ENCODE measurements at regions not wholly inside any gene's neighbourhood (a gene's known extent, or its start where the extent isn't known, plus 50 kb on each side); places are given as distances from the start of the nearest gene placed in this dataset.
"Not testable (repeated sequence)": the region's sequence is repeated elsewhere in the genome, so short reads cannot be mapped to it uniquely, and the experiment has no call there.

GRCh38 chr1:228825041-228825440 lies 89.8 kb downstream of the RHOU start:
- DNase-seq, result no peak

GRCh38 chr1:228825840-228826484 lies 90.7 kb downstream of the RHOU start:
- DNase-seq, result no peak

GRCh38 chr1:228827019-228827418 lies 91.7 kb downstream of the RHOU start:
- no peak for DNase-seq

- DNase-seq, result no peak
Observed at GRCh38 chr1:228828151-228828550, 92.9 kb downstream of the RHOU start.

DNA sequence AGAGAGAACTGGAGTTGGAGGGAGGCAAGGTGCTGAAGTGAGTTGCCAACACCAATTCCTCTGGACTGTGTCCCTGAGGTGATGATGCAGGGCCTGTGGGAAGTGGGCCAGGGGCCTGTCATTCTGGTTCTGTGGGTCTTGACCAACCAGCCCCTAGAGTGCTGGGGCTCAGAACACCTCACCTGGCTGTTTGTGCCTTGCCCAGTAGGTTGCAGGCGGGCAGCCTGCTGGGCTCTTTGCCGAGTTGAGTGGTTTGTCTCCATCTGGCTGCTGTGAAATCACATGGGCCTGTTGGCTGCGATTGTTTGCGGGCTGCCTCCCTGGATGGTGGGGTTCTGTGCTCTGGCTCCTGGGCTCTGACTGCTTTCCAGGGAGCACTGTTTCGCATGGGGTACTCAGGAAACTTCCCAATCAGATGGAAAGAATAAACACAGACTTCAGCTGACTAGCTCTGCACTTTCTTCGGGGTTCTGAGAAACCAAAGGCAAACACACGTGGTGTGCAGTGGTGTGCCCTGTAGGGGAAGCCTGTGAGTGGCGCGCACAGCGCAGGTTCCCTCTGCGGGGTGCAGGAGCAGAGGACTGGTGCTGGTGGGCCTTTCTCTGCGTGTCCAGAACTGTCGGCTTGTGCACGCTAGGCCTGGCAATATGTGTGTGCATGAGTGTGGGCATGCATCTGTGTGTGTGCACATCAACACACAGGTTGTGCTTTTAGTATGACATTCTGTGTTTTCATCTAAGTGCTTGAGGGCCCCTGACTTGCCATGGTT lies 95.1 kb downstream of the RHOU start:
- DNase-seq, result no peak

DNA sequence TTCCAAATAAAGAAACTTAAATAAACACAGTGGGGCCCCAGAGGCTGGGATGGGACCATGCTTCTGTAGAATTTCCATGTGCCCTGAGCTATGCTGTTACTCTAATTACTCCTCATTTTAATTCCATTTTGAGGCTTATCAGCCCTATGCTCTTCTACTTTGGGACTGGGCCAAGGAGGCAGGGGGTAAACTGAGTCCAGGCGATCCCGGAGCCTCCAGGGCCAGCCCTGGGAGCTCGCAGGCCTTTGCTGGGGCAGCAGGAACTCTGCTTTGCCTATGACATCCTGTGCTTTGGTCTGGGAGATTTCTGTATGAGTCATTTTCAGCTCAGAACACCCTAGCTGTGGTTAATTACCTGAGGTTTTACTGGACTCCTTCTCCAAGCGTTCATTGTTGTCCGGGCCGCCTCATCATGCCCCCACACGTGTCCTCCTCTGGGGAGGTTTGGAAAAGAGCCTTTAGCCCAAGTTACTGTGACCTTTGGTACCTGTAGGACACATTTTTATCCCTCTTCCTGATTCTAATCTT lies 95.7 kb downstream of the RHOU start:
- no peak for DNase-seq

DNA sequence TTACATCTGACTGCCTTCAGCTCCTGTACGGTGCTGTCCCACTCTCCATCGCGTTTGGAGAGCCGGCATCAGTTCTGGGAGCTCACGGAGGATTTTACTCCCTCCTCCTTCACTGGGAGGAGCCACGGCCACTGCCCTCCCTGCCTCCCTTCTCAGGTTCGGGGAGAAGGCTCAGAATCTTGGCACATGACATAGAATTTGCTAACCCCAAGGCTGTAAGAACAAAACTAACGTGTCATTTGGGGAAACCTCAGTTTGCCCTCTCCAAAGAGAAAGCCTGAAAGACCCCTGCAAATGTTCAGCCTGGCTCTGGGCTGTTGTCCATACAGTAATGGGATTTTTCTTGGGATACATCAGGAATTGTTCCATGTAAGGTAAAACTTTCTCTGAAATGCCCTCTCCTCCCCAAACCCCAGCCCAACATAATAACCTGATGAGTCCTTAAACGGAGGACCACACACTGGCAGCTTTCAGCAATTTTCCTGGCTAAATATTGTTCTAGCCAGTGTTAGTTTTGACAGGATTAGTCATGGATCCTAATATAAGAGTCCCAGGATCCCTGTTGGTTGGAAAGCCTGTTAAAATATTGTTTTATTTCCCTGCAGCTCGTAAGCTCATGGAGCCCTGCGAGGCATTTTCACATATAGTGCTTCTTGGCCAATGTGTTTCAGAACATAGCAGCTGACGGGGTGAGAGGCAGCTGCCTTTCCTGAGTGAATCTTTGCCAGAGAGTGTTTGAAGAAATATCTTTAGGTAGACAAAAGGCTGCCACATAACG lies 98.8 kb downstream of the RHOU start:
- no peak for DNase-seq

DNA sequence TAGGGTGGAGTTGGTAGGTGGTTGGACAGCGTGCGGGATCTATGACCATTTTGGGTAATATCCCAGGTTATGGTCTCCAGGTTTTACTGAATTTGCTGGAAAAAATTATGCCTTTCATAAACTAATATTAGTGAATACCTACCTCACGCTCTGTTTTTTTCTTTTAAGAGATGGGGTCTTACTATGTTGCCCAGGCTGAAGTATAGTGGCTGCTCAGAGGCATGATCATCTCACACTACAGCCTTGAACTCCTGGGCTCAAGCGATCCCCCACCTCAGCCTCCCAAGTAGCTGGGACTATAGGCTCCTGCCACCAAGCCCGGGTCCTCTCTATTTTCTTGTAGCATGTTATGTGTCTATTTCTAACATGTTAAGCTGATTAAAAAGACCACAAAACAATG lies 100.2 kb downstream of the RHOU start:
- DNase-seq, result no peak

DNA sequence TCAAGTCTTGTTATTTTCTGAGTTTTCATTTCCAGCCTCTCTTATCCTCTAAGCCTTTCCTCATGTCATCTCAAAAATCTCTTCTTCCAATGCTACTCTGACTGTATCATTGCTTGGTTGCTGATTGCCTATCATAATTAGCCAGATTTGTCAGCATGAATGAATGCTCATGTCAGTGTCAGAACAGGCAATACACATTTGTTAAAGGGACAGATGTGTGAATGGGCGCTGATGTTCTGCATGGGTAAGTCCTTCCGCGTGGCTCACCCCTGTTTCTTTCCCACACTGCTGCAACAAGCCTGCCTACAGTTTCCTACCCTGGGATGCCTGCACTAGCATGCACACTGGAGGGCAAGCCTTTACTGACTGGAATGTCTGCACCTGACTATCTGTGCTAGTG lies 100.6 kb downstream of the RHOU start:
- no peak for DNase-seq

- DNase-seq, result no peak
Observed at GRCh38 chr1:228836427-228836826, 101.1 kb downstream of the RHOU start.

GRCh38 chr1:228837032-228837431 lies 101.8 kb downstream of the RHOU start:
- DNase-seq, result no peak

DNA sequence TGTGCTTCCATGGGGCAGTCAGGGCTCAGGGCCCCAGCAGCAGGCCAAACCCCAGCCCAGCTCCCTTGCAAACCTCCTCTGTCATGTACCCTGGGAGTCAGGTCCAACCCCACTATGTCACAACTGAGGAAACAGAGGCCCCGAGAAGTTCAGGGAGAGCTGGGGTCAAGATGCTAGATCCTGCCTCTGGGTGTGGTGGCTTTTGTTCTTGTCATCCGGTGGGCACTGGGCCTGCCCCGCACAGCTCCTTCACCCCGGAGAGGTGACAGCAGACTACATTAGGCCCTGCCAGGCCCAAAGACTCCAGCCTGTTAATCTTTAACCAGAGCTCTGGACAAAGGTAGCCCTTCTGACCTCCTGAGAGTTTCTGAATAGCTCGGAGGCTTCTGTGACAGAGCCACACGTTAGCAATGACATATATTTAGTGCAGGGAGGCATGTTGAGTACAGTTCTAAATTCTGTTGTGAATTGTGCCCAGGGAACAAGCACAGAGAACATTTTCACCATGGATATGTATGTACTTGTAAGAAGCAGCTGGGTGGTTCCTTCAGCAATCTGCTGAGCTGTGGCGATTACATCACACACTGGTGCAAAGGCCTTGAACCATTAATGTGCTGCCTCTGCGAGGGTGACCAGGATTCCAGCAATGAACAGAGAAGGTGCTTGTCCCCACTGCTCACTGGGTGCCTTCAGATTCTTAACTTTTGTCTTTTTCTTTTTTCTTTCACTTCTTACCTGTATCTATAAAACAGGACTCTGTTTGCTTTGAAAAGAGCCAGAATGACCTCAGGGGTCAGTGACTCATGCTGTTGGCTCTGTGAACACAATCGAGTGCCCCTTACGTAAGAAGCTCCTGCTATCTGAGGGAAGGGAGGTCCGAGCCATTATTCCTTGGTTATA lies 102.8 kb downstream of the RHOU start:
- no peak for DNase-seq

GRCh38 chr1:228838717-228839500 lies 103.6 kb downstream of the RHOU start:
- no peak for DNase-seq

GRCh38 chr1:228839656-228840055 lies 104.4 kb downstream of the RHOU start:
- DNase-seq, result no peak

DNA sequence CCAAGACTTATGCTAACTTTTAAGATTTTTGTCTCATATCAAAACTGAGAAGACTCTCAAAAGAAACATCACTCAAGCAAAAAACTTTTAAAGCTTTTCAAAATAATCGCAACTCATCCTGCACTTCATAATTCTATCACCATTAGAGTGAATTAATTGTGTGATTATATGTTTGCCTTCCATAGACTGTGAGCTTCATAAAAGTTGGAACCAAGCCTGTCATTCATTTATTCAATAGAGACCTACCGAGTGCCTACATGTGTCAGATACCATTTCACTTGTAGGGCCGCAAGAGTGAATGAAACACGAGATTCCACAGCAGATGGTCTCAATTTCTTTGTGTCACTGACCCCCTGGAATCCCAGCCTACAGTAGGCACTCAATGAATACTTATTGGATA lies 106.4 kb downstream of the RHOU start:
- no peak for DNase-seq

- DNase-seq, result no peak
Observed at GRCh38 chr1:228842094-228842775, 107.0 kb downstream of the RHOU start.

GRCh38 chr1:228845101-228845500 lies 109.8 kb downstream of the RHOU start:
- DNase-seq, result no peak

DNA sequence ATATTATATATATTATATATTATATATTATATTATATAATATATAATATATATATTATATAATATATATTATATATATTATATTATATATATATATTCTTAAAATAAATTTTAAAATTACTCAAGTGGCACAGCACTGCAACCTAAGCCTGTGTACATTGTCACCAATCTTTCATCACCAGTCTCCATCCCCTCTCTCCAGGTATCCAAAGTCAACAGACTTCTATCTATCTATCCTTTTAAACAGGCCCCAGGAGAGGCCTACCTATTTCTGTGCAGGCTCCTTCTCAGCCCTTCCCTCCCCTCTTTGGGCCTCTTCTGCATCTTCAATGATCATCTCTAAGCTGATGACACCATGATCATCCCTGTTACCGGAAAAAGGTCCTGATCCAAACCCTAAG lies 111.7 kb downstream of the RHOU start:
- no peak for DNase-seq

- DNase-seq, result not testable (repeated sequence)
Observed at GRCh38 chr1:228847451-228847850, 112.2 kb downstream of the RHOU start.

GRCh38 chr1:228848406-228848805 lies 113.1 kb downstream of the RHOU start:
- DNase-seq, result no peak

DNA sequence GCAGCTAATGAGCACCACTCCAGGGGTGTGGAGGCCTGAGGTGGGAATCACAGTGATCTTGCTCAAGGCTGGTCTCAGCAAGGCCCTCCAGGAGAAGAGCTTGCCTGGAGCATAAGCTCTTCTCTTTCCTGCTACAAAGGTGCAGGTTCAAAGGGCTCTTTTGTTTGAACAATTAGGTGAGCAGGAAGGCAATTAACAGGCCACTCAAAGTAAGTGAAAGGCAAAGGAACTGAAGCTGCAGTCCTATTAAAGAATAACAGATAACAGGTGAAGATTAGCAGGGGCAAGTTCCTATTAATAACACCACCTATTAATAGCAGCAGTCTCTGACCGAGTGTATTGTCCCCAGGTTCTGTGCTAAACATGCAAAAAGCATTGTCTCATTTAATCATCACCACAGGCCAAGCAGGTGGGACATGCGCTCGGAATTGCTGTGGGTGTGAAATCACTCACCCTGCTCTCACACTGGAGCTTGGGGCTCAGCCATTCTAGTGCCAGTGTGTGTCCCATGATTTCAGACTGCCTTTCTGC lies 113.8 kb downstream of the RHOU start:
- DNase-seq, result peak; percentile 82
